Astrocyte (in vitro differentiated cells and primary cell): ENCODE measurements at regions not wholly inside any gene's neighbourhood (a gene's known extent, or its start where the extent isn't known, plus 50 kb on each side); places are given as distances from the start of the nearest gene placed in this dataset.

Experiments
- DNase-seq: peaks from one replicate; pipeline ENCODE4 v3.0.0-alpha.2; 2010; ENCODE audit warnings: low read depth
- FAIRE-seq: peaks from 2 replicates; lab custom pipeline; 2011; peaks lifted over from hg19 to GRCh38; lab: Jason Lieb, UNC
- H2AFZ ChIP-seq: 2 replicates; pipeline ENCODE4 v1.6.0; 2012; ENCODE audit warnings: low read depth, low read length, inconsistent platforms
- H3K27ac ChIP-seq: 2 replicates; pipeline ENCODE4 v1.5.1; 2011; ENCODE audit warnings: low read depth, low read length, inconsistent platforms
- H3K27me3 ChIP-seq: 2 replicates; pipeline ENCODE4 v1.6.0; 2011; ENCODE audit warnings: low read length, inconsistent platforms; ENCODE audit not compliant: insufficient read depth
- H3K36me3 ChIP-seq: 2 replicates; pipeline ENCODE4 v1.5.1; 2011; ENCODE audit warnings: low read length, inconsistent platforms; ENCODE audit not compliant: insufficient read depth
- H3K4me1 ChIP-seq: 2 replicates; pipeline ENCODE4 v1.5.1; 2011; ENCODE audit warnings: low read length, inconsistent platforms; ENCODE audit not compliant: insufficient read depth
- H3K4me2 ChIP-seq: 2 replicates; pipeline ENCODE4 v1.6.0; 2012; ENCODE audit warnings: low read length, inconsistent platforms
- H3K4me3 ChIP-seq: 2 replicates; pipeline ENCODE4 v1.5.1; 2011; ENCODE audit warnings: low read depth, mild to moderate bottlenecking, low read length, inconsistent platforms; ENCODE audit not compliant: insufficient read depth
- H3K79me2 ChIP-seq: 2 replicates; pipeline ENCODE4 v1.6.0; 2012; ENCODE audit warnings: mild to moderate bottlenecking, low read length, inconsistent platforms; ENCODE audit not compliant: insufficient read depth
- H3K9ac ChIP-seq: 2 replicates; pipeline ENCODE4 v1.6.0; 2012; ENCODE audit warnings: mild to moderate bottlenecking, low read length, inconsistent platforms
- H3K9me3 ChIP-seq: 2 replicates; pipeline ENCODE4 v1.5.1; 2012; ENCODE audit warnings: low read depth, mild to moderate bottlenecking, low read length, inconsistent platforms; ENCODE audit not compliant: insufficient read depth
- H4K20me1 ChIP-seq: 2 replicates; pipeline ENCODE4 v1.6.0; 2012; ENCODE audit warnings: low read length, inconsistent platforms; ENCODE audit not compliant: insufficient read depth
- H3K27ac Mint-ChIP-seq: one replicate; pipeline ENCODE4 v1.8.0; 2021; ENCODE audit warnings: mild to moderate bottlenecking, mixed read lengths; ENCODE audit not compliant: unreplicated experiment
- H3K27me3 Mint-ChIP-seq: one replicate; pipeline ENCODE4 v1.8.0; 2021; ENCODE audit warnings: low read depth, mixed read lengths; ENCODE audit not compliant: unreplicated experiment
- H3K36me3 Mint-ChIP-seq: one replicate; pipeline ENCODE4 v1.8.0; 2021; ENCODE audit warnings: low read depth, mixed read lengths; ENCODE audit not compliant: unreplicated experiment
- H3K4me1 Mint-ChIP-seq: one replicate; pipeline ENCODE4 v1.8.0; 2021; ENCODE audit warnings: low read depth, mixed read lengths; ENCODE audit not compliant: unreplicated experiment
- H3K4me3 Mint-ChIP-seq: one replicate; pipeline ENCODE4 v1.8.0; 2021; ENCODE audit warnings: mild to moderate bottlenecking, moderate library complexity, mixed read lengths; ENCODE audit not compliant: unreplicated experiment
- H3K9me3 Mint-ChIP-seq: one replicate; pipeline ENCODE4 v1.8.0; 2021; ENCODE audit warnings: mild to moderate bottlenecking, mixed read lengths; ENCODE audit not compliant: unreplicated experiment
- CTCF ChIP-seq: IDR thresholded peaks from 2 replicates; pipeline ENCODE4 v1.5.1; 2011; ENCODE audit warnings: low read depth, mild to moderate bottlenecking, inconsistent platforms, low read length, moderate library complexity; ENCODE audit not compliant: insufficient read depth
- EZH2 ChIP-seq: IDR thresholded peaks from 2 replicates; pipeline ENCODE4 v1.6.1; 2012; ENCODE audit warnings: mild to moderate bottlenecking, low read length, inconsistent platforms; ENCODE audit not compliant: insufficient read depth

- no peak for FAIRE-seq
- Histone ChIP-seq H3K4me1 (no peaks in the 10 kb centered on the region), H3K36me3 (no peaks in the 10 kb centered on the region), H2AFZ (no peak overlapping the region), H3K4me2 (no peak overlapping the region), H3K79me2 (no peaks in the 10 kb centered on the region), H3K27ac (no peak overlapping the region), H4K20me1 (no peaks in the 10 kb centered on the region), H3K4me3 (no peak overlapping the region), H3K9ac (no peak overlapping the region), H3K9me3 (no peaks in the 10 kb centered on the region), H3K27me3 (no peaks in the 10 kb centered on the region)
- H3K36me3 Mint-ChIP-seq: no peaks in the 10 kb centered on the region
- no peaks in the 10 kb centered on the region for H3K9me3 Mint-ChIP-seq
- H3K27me3 Mint-ChIP-seq: no peaks in the 10 kb centered on the region
- H3K27ac Mint-ChIP-seq: no peak overlapping the region
- no peak for DNase-seq
- peaks cover 14% of the 10 kb centered on the region for H3K4me1 Mint-ChIP-seq
- H3K4me3 Mint-ChIP-seq: no peak overlapping the region
- no peak for TF ChIP-seq CTCF
Observed at GRCh38 chr4:104592183-104592582, 97.5 kb upstream of the CXXC4 start.

GRCh38 chr4:104593019-104593418 is 98.3 kb upstream of the CXXC4 start:
- peak overlapping the region; percentile 43 for H3K27ac Mint-ChIP-seq
- no peak for TF ChIP-seq CTCF
- no peak for TF ChIP-seq EZH2
- Histone ChIP-seq H3K27ac (no peak overlapping the region), H3K79me2 (no peaks in the 10 kb centered on the region), H3K9me3 (no peaks in the 10 kb centered on the region), H3K4me3 (no peak overlapping the region), H2AFZ (peak overlapping the region; percentile 55), H3K36me3 (no peaks in the 10 kb centered on the region), H3K4me2 (peak overlapping the region; percentile 62), H3K27me3 (no peaks in the 10 kb centered on the region), H3K9ac (no peak overlapping the region), H4K20me1 (no peaks in the 10 kb centered on the region), H3K4me1 (no peaks in the 10 kb centered on the region)
- H3K4me3 Mint-ChIP-seq: no peak overlapping the region
- DNase-seq: peak; percentile 52
- peaks cover 14% of the 10 kb centered on the region for H3K4me1 Mint-ChIP-seq
- no peak for FAIRE-seq
- no peaks in the 10 kb centered on the region for H3K27me3 Mint-ChIP-seq
- no peaks in the 10 kb centered on the region for H3K9me3 Mint-ChIP-seq
- H3K36me3 Mint-ChIP-seq: no peaks in the 10 kb centered on the region

- no peak overlapping the region for H3K27ac ChIP-seq
- H3K36me3 ChIP-seq: no peaks in the 10 kb centered on the region
- TF ChIP-seq CTCF (no peak), EZH2 (no peak)
- no peak overlapping the region for H3K4me2 ChIP-seq
- no peaks in the 10 kb centered on the region for H4K20me1 ChIP-seq
- Mint-ChIP-seq H3K27ac (no peak overlapping the region), H3K36me3 (no peaks in the 10 kb centered on the region), H3K4me1 (peaks cover 13% of the 10 kb centered on the region), H3K27me3 (no peaks in the 10 kb centered on the region), H3K9me3 (no peaks in the 10 kb centered on the region), H3K4me3 (no peak overlapping the region)
- H3K9me3 ChIP-seq: no peaks in the 10 kb centered on the region
- no peak overlapping the region for H3K9ac ChIP-seq
- FAIRE-seq (no peak), DNase-seq (no peak)
- no peak overlapping the region for H2AFZ ChIP-seq
- no peaks in the 10 kb centered on the region for H3K79me2 ChIP-seq
- no peak overlapping the region for H3K4me3 ChIP-seq
- H3K4me1 ChIP-seq: no peaks in the 10 kb centered on the region
- no peaks in the 10 kb centered on the region for H3K27me3 ChIP-seq
Observed at GRCh38 chr4:104596189-104596588, 101.5 kb upstream of the CXXC4 start.
